Stimulated activated CD4-positive, alpha-beta T cell treated with anti-CD3 and anti-CD28 coated beads, Interleukin-12 subunit alpha, Interleukin-12 subunit beta, amount 100 ng/mL, for 4 hours (primary cell): ENCODE measurements at regions not wholly inside any gene's neighbourhood (a gene's known extent, or its start where the extent isn't known, plus 50 kb on each side); places are given as distances from the start of the nearest gene placed in this dataset.

Experiments used
- DNase-seq: peaks from one replicate; pipeline ENCODE4 v3.0.0-alpha.2; 2020

DNA sequence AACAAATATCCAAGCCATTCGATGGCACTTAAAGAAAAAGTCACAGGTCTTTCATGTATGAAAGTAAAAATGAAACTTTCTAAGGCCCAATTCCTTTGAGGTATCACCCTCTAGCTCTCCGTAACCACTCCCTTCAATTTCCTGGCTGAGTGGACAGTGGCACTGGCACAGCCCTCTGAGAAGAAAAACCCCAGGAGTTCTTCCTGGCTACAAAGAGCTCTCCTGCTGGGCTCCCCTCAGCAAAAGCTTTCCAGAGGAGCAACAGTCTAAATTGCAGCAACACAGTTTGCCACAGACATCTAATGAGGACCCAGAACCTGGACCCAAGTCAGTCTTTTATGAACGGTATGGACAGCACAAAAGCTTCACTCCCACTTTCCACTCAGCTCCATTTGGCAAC, 71.8 kb downstream of the FUNDC1 start:
- no peak for DNase-seq

DNA sequence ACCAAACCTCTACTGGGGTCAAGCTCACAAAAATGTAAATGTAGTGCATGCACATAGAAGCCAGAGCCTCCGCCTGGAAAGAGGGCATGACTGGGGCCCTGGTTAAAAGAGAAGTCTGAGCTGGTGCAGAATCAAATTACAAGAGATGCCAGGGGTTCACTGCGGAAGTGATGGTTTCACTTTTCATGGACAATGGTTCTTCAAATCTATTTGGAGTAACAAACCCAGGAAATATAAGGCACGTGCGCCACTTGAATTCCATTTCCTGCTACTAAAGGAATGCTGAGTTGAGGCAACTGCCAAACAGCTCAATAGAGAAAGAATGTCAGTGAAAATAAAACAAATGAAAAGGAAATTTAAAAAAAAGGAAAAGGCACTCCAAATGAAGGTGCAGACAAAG, 79.8 kb downstream of the FUNDC1 start:
- no peak for DNase-seq

- no peak for DNase-seq
Measured at GRCh38 chrX:44459501-44459900, 83.2 kb downstream of the FUNDC1 start.

- no peak for DNase-seq
Measured at GRCh38 chrX:44456685-44457084, 86.0 kb downstream of the FUNDC1 start.

DNA sequence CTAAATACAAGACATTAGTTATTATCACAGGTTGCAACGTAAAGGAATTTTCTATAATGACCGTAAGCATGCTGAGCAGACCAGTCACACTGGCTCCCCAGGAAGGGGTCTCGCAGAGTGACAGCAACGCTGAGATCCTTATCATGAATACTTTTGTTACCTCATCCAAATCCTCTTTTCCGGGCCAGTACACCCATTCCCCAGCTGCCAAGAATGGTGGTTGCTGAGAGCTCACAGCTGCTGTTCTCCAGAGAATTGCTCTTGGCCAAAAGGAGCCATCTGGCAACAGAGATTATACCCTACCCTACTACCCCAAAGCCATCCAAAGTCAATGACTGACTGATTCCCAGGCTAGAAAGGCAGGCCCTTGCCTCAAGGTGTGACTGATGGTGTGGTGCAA, 91.6 kb downstream of the FUNDC1 start:
- DNase-seq: no peak

DNA sequence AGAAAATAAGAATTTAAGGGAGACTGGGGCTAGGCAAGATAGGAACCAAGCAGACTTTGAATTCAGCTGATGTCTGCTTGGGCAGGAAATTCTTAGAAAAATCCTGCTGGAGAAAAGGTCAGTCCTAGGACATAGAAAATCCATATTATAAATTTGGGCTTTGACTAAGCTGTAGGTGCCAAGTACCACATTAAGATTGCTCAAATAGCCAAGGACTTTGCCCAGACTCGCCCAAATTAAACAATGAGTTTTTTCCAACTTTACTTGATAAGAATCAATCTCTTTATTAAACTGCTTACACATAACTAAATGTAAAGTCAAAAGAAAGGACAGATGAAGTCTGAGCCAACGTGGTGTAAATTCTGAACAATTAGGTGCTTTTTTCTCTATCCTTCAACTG, 95.4 kb downstream of the FUNDC1 start:
- DNase-seq: no peak

DNA sequence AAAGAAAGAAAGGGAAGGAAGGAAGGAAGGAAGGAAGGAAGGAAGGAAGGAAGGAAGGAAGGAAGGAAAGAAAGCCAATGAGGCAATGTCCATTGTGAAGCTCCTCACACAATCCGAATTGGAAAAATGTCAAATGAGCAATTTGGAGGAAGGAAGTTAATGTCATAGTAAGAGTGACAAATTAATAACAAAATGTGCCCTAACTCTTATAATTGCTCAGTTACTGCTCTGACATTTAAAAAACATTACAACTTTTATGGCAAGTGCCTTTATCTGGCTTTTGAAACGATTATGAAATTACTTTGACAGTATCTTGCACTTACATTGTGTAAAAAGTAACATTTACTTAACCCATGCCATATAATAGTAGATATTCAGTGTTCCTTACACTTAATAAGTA, 96.5 kb upstream of the EFHC2 start:
- no peak for DNase-seq

- no peak for DNase-seq
Measured at GRCh38 chrX:44439242-44439794, 95.8 kb upstream of the EFHC2 start.

- DNase-seq: no peak
Measured at GRCh38 chrX:44435047-44435446, 91.6 kb upstream of the EFHC2 start.

DNA sequence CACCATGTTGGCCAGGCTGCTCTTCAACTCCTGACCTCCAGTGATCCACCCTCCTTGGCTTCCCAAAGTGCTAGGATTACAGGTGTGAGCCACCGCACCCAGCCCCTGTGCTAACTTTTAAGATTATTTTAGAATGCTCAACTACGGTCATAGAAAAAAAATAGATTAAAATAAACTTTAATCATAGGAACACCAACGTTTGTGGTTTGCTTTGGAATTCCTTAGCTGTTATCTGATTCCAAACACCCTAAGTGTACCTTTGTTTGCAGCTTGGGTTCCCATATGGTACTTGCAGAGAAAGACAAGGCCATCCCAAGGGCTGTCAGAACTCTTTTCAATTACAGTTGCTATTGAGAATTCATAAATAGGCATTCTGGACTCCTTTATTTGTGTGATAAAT, 90.1 kb upstream of the EFHC2 start:
- no peak for DNase-seq

DNA sequence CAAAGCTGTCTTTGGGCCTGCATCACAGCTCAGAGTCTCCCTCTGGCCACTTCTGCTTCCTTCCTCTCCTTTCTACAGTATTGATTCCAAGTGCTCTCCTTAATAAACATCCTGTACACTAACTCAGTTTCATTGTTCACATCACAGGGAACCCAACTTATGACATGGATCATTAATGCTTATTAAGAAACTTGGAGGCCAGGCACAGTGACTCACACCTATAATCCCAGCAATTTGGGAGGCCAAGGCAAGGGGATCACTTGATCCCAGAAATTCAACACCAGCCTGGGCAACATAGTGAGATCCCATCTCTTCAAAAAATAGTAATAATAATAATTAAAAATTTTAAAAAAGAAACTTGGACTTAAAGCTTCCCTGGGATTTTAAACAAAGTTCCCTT, 89.2 kb upstream of the EFHC2 start:
- DNase-seq: no peak

DNA sequence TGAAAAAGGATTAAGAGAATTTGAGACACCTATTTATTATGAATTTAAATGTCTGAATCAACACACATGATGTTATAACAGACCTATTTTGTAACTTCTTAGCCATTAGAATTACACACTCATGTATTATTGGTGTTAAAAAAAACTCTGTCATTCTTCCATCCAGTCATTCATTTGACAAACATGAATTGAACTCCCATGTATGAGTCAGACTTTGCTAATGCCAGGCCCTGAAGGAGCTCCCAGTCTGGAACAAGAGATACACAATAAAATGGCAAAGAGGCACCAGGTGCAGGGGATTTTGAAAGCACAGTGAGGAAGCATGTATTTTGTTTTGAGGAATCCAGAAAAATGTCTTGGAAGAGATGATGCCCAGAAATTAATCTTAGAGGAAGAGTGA, 87.7 kb upstream of the EFHC2 start:
- no peak for DNase-seq

DNA sequence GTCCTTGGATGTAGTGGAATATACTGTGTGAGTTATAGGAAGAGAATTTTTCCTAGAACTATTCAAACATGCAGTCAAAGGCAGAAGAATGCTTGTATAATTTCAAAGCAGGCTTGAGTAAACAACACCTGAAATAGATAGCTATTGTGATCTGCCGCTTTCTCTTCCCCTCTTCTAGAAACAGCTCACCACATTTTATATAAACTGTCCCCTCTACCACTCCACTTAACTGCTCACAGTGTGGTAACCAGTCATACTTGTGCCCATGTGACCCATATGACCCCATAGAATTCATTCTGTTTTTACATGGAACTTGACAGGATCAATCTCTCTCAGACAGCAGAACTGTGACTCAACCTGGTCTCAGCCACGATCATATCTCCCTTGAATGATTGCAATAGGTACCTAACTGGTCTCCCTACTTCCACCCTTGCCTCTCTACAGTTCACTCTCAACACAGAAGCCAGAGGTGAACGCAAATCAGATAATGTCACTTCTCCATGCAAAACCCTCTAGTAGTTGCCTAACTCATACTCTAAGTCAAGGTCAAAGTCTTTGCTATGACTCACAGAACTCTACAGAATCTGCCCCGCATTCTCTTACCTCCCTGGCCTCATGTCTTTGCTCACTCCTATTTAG, 85.6 kb upstream of the EFHC2 start:
- DNase-seq: no peak

GRCh38 chrX:44422631-44423030, 79.2 kb upstream of the EFHC2 start:
- DNase-seq: no peak

- DNase-seq: no peak
Measured at GRCh38 chrX:44415639-44416386, 72.3 kb upstream of the EFHC2 start.

DNA sequence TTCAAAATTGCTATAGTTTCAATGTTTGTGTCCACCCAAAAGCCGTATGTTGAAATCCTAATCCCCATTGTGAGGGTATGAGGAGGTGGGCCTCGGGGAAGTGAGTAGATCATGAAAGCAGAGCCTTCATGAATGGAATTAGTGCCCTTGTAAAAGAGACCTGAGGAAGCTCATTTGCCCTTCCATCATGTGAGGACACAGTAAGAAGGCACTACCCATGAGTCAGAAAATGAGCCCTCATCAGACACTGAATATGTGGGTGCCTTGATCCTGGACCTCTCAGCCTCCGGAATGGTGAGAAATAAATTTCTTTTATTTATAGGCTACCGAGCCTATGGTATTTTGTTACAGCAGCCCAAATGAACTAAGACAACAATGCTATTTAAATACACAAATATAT, 57.7 kb upstream of the EFHC2 start:
- DNase-seq: no peak

GRCh38 chrX:44400588-44400987, 57.1 kb upstream of the EFHC2 start:
- peak; percentile 9 for DNase-seq

DNA sequence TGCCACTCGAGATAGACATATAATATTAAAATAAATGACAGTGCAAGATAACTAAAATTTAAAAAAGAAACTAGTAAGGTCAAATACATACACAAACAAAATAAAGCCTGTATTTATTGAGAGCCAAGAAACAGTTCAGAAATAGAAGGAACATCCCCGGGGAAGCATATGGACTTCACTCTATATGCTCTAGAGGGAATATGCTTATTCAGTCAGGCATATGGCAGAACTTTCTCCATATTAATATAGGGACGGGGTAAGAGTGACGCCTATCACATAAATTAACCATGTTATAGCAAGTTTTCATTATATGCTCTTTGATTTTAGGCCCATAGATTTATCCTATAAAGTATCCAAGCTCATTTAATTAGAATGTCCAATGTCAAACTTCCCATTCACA, 56.7 kb upstream of the EFHC2 start:
- DNase-seq: no peak
